H9 (cell line): ENCODE measurements at regions not wholly inside any gene's neighbourhood (a gene's known extent, or its start where the extent isn't known, plus 50 kb on each side); places are given as distances from the start of the nearest gene placed in this dataset.

Experiments
- DNase-seq: peaks from one replicate; pipeline ENCODE4 v3.0.0-alpha.2; 2017
- H2AFZ ChIP-seq: one replicate; pipeline ENCODE4 v1.6.1; 2013; ENCODE audit warnings: mild to moderate bottlenecking, low read length, control low read depth, moderate library complexity
- H2AK5ac ChIP-seq: 2 replicates; pipeline ENCODE4 v1.6.1; 2013; ENCODE audit warnings: low read length, control low read depth, mixed read lengths; ENCODE audit not compliant: insufficient read length
- H2BK120ac ChIP-seq: one replicate; pipeline ENCODE4 v1.6.1; 2013; ENCODE audit warnings: low read depth, mild to moderate bottlenecking, low read length, control low read depth, inconsistent platforms; ENCODE audit not compliant: poor library complexity, severe bottlenecking
- H2BK12ac ChIP-seq: 2 replicates; pipeline ENCODE4 v1.6.1; 2013; ENCODE audit warnings: low read length, control low read depth, mixed read lengths, low read depth; ENCODE audit not compliant: insufficient read length
- H2BK15ac ChIP-seq: 2 replicates; pipeline ENCODE4 v1.6.1; 2013; ENCODE audit warnings: low read depth, low read length, control low read depth
- H2BK20ac ChIP-seq: one replicate; pipeline ENCODE4 v1.6.1; 2013; ENCODE audit warnings: low read depth, mild to moderate bottlenecking, low read length, control low read depth, inconsistent platforms; ENCODE audit not compliant: poor library complexity, severe bottlenecking
- H2BK5ac ChIP-seq: 2 replicates; pipeline ENCODE4 v1.6.1; 2013; ENCODE audit warnings: low read length, control low read depth, mixed read lengths; ENCODE audit not compliant: insufficient read length
- H3K14ac ChIP-seq: 2 replicates; pipeline ENCODE4 v1.6.1; 2013; ENCODE audit warnings: low read length, control low read depth; ENCODE audit not compliant: insufficient read depth
- H3K18ac ChIP-seq: 2 replicates; pipeline ENCODE4 v1.6.1; 2013; ENCODE audit warnings: low read depth, mild to moderate bottlenecking, mixed read lengths, low read length, control low read depth; ENCODE audit not compliant: insufficient read length
- H3K23ac ChIP-seq: 2 replicates; pipeline ENCODE4 v1.6.1; 2013; ENCODE audit warnings: low read length, control low read depth, mixed read lengths, low read depth; ENCODE audit not compliant: insufficient read length
- H3K23me2 ChIP-seq: 2 replicates; pipeline ENCODE4 v1.6.1; 2013; ENCODE audit warnings: low read depth, mild to moderate bottlenecking, mixed read lengths, low read length, control low read depth; ENCODE audit not compliant: insufficient read length, poor library complexity, severe bottlenecking
- H3K27ac ChIP-seq: 2 replicates; pipeline ENCODE4 v1.5.1; 2013; ENCODE audit warnings: low read length, control low read depth, mixed read lengths, low read depth; ENCODE audit not compliant: insufficient read length
- H3K27me3 ChIP-seq: 2 replicates; pipeline ENCODE4 v1.6.1; 2013; ENCODE audit warnings: low read length, control low read depth, inconsistent platforms; ENCODE audit not compliant: insufficient read depth
- H3K4ac ChIP-seq: 2 replicates; pipeline ENCODE4 v1.6.1; 2013; ENCODE audit warnings: low read depth, mild to moderate bottlenecking, control low read depth, inconsistent platforms, low read length, moderate library complexity
- H3K4me1 ChIP-seq: 2 replicates; pipeline ENCODE4 v1.6.1; 2013; ENCODE audit warnings: low read length, control low read depth, inconsistent platforms; ENCODE audit not compliant: insufficient read depth
- H3K4me2 ChIP-seq: 2 replicates; pipeline ENCODE4 v1.6.1; 2013; ENCODE audit warnings: low read length, control low read depth, mixed read lengths; ENCODE audit not compliant: insufficient read length, insufficient read depth
- H3K56ac ChIP-seq: 2 replicates; pipeline ENCODE4 v1.6.1; 2013; ENCODE audit warnings: low read depth, mild to moderate bottlenecking, mixed read lengths, low read length, control low read depth; ENCODE audit not compliant: insufficient read length
- H3K79me1 ChIP-seq: 2 replicates; pipeline ENCODE4 v1.6.1; 2013; ENCODE audit warnings: low read depth, mild to moderate bottlenecking, moderate library complexity, low read length, control low read depth, inconsistent platforms; ENCODE audit not compliant: insufficient read depth, poor library complexity, severe bottlenecking
- H3K79me2 ChIP-seq: 2 replicates; pipeline ENCODE4 v1.6.1; 2013; ENCODE audit warnings: low read length, control low read depth, inconsistent platforms; ENCODE audit not compliant: insufficient read depth
- H3K9ac ChIP-seq: 2 replicates; pipeline ENCODE4 v1.6.1; 2013; ENCODE audit warnings: low read length, control low read depth, mixed read lengths; ENCODE audit not compliant: insufficient read length; ENCODE audit errors: extremely low read depth
- H3K9me3 ChIP-seq: one replicate; pipeline ENCODE4 v1.6.1; 2013; ENCODE audit warnings: low read depth, low read length, inconsistent platforms; ENCODE audit not compliant: control insufficient read depth
- H3T11ph ChIP-seq: one replicate; pipeline ENCODE4 v1.6.1; 2013; ENCODE audit warnings: mild to moderate bottlenecking, low read length, control low read depth, inconsistent platforms
- H4K20me1 ChIP-seq: one replicate; pipeline ENCODE4 v1.6.1; 2013; ENCODE audit not compliant: control insufficient read depth, insufficient read length, insufficient read depth
- H4K5ac ChIP-seq: 2 replicates; pipeline ENCODE4 v1.6.1; 2013; ENCODE audit warnings: low read depth, mild to moderate bottlenecking, mixed read lengths, low read length, control low read depth; ENCODE audit not compliant: insufficient read length
- H4K8ac ChIP-seq: replicated peaks from 2 replicates; pipeline ENCODE4 v1.6.1; 2013; ENCODE audit warnings: low read length, control low read depth, mixed read lengths, low read depth; ENCODE audit not compliant: insufficient read length
- H4K91ac ChIP-seq: 2 replicates; pipeline ENCODE4 v1.6.1; 2013; ENCODE audit warnings: low read depth, mild to moderate bottlenecking, moderate library complexity, mixed read lengths, low read length, control low read depth; ENCODE audit not compliant: insufficient read length
- H3K27ac Mint-ChIP-seq, 3 experiments: 2 replicates in 2 of 3; 3 replicates in 1 of 3; pipeline ENCODE4 v1.8.0; 2020 to 2021; ENCODE audit warnings: mixed read lengths in 3 of 3, mild to moderate bottlenecking in 1 of 3, moderate library complexity in 1 of 3
- H3K27me3 Mint-ChIP-seq: 2 replicates; pipeline ENCODE4 v1.8.0; 2021; ENCODE audit warnings: low read depth, mild to moderate bottlenecking, moderate library complexity, mixed read lengths
- H3K36me3 Mint-ChIP-seq, 3 experiments: 2 replicates in 2 of 3; 3 replicates in 1 of 3; pipeline ENCODE4 v1.8.0; 2020 to 2021; ENCODE audit warnings: low read depth in 3 of 3, mixed read lengths in 3 of 3; ENCODE audit not compliant: insufficient read depth in 1 of 3
- H3K4me1 Mint-ChIP-seq, 2 experiments: 2 replicates each; pipeline ENCODE4 v1.8.0; 2020; ENCODE audit warnings: mixed read lengths in 2 of 2
- H3K4me3 Mint-ChIP-seq, 2 experiments: 2 replicates in 1 of 2; 3 replicates in 1 of 2; pipeline ENCODE4 v1.8.0; 2020 to 2021; ENCODE audit warnings: mild to moderate bottlenecking in 2 of 2, mixed read lengths in 2 of 2, moderate library complexity in 1 of 2
- H3K9me3 Mint-ChIP-seq, 2 experiments: 2 replicates in 1 of 2; 3 replicates in 1 of 2; pipeline ENCODE4 v1.8.0; 2020; ENCODE audit warnings: mild to moderate bottlenecking in 2 of 2, mixed read lengths in 2 of 2, moderate library complexity in 1 of 2
- CTCF ChIP-seq: fragments of 200-600 bp; sonication (generic); conservative IDR thresholded peaks from 3 replicates; pipeline ENCODE4 v1.8.0; 2021; ENCODE audit warnings: antibody characterized with exemption, mild to moderate bottlenecking
- WGBS: extraction: QIAGEN DNeasy Blood & Tissue Kit; methylation state at CpG from one replicate; pipeline ENCODE4 v1.1.7; 2013; ENCODE audit warnings: missing lambda C conversion rate, low lambda C conversion rate, mixed read lengths; ENCODE audit not compliant: insufficient read length; ENCODE audit errors: extremely low coverage; 5-methylcytosine and 5-hydroxymethylcytosine counted together

GRCh38 chr10:129029051-129029450 lies 438.0 kb upstream of the MGMT start:
- Histone ChIP-seq H4K20me1 (no peaks in the 10 kb centered on the region), H3K4ac (no peak overlapping the region), H3K27me3 (no peaks in the 10 kb centered on the region), H2BK12ac (no peak overlapping the region), H3K79me1 (no peaks in the 10 kb centered on the region), H2AFZ (no peak overlapping the region), H2BK15ac (no peak overlapping the region), H4K5ac (no peak overlapping the region), H3K18ac (no peak overlapping the region), H3K4me1 (peaks cover 2% of the 10 kb centered on the region; the same call in 1 of the 2 replicates), H3K14ac (no peak overlapping the region), H3K27ac (no peak overlapping the region), H3K4me2 (no peak overlapping the region), H3K56ac (no peak overlapping the region), H2BK5ac (no peak overlapping the region), H4K8ac (no peak overlapping the region), H3K23me2 (no peaks in the 10 kb centered on the region), H4K91ac (no peak overlapping the region), H3K23ac (no peak overlapping the region), H2BK120ac (no peak overlapping the region), H2AK5ac (no peak overlapping the region), H2BK20ac (no peak overlapping the region), H3K9ac (no peak overlapping the region), H3K79me2 (no peaks in the 10 kb centered on the region), H3T11ph (no peak overlapping the region), H3K9me3 (no peaks in the 10 kb centered on the region)
- H3K27ac Mint-ChIP-seq: no peak overlapping the region
- no CpG with 5 or more reads among the region's 9 CpGs for WGBS
- H3K36me3 Mint-ChIP-seq: no peaks in the 10 kb centered on the region
- no peaks in the 10 kb centered on the region for H3K9me3 Mint-ChIP-seq
- no peaks in the 10 kb centered on the region; the same call in 1 of the 2 replicates for H3K27me3 Mint-ChIP-seq
- no peak overlapping the region for H3K4me3 Mint-ChIP-seq
- no peak for TF ChIP-seq CTCF
- peaks cover 31 to 34% of the 10 kb centered on the region in 2 experiments for H3K4me1 Mint-ChIP-seq
- no peak for DNase-seq
